ENCODE measurements at regions not wholly inside any gene's neighbourhood (a gene's known extent, or its start where the extent isn't known, plus 50 kb on each side); places are given as distances from the start of the nearest gene placed in this dataset.

DNA sequence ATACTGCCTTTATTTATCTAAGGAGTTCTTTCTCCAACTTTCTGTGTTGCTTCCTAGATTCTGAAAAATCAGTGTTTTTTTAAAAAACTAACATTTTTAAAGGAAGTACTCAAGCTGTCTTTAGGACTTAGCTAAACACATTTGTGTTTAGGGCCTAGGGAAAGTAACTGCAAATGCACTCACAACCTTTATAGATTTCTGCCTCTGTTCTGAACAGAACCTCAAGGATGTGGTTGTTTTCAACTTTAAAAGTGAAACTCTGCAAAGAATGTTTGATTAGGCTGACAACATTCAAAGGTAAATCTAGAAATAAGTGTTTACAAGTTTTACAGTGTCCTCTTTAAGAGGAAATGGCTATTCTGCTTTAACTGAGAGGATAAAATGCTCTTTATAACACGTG, 55.4 kb upstream of the CNTN5 start:
- no peaks in the 10 kb centered on the region for H3K9me1 ChIP-seq (replicated peaks; ENCODE audit: control insufficient read depth, extremely low read depth, insufficient read depth, low read length)
- H3K36me3 ChIP-seq (ENCODE audit: control insufficient read depth in 2 of 2, extremely low read depth in 1 of 2, insufficient read depth in 2 of 2, low read length in 2 of 2), result no peaks in the 10 kb centered on the region
- no peak overlapping the region for H3K4me2 ChIP-seq (ENCODE audit: insufficient read depth, low read length)
- H3K27ac ChIP-seq (ENCODE audit: insufficient read depth, low read depth, low read length), result no peak overlapping the region
- FAIRE-seq, result no peak
- H4K20me1 ChIP-seq (replicated peaks; ENCODE audit: control insufficient read depth, extremely low read depth, insufficient read depth, low read length), result no peaks in the 10 kb centered on the region
- ChIA-PET CTCF (no interaction called here), POLR2A (no interaction called here)
- TF ChIP-seq MYC (IDR thresholded peaks at IDR 0.05; ENCODE audit: low read depth, low read length) (no peak), CTCF (IDR thresholded peaks at IDR 0.05; ENCODE audit: extremely low read depth in 1 of 2, insufficient read depth in 1 of 2, low read depth in 1 of 2, low read length in 2 of 2) (no peak), EZH2 (IDR thresholded peaks at IDR 0.05; ENCODE audit: borderline replicate concordance, low read depth, low read length, severe bottlenecking) (no peak), FOS (IDR thresholded peaks at IDR 0.05; ENCODE audit: borderline replicate concordance, insufficient read depth, low read length) (no peak), POLR2AphosphoS5 (IDR thresholded peaks at IDR 0.05; ENCODE audit: insufficient read depth, low read depth, low read length) (no peak), POLR2A (IDR thresholded peaks at IDR 0.05; ENCODE audit: low read depth, low read length) (no peak), JUN (IDR thresholded peaks at IDR 0.05; ENCODE audit: borderline replicate concordance, insufficient read depth, insufficient read length, low read depth) (no peak), GATA2 (IDR thresholded peaks at IDR 0.05; ENCODE audit: insufficient read depth, insufficient read length, low read depth, low read length) (no peak), MAX (IDR thresholded peaks at IDR 0.05; ENCODE audit: insufficient read depth, insufficient read length) (no peak)
- no peak for DNase-seq (ENCODE audit: low read depth, low spot score)
- H3K4me3 ChIP-seq (replicated peaks in 1 of 3; ENCODE audit: insufficient read depth in 1 of 3, low read depth in 1 of 3, low read length in 3 of 3), result no peak overlapping the region
- H2AFZ ChIP-seq (ENCODE audit: low read depth, low read length), result no peak overlapping the region
- H3K9ac ChIP-seq (replicated peaks; ENCODE audit: extremely low read depth, insufficient read depth, low read length), result no peak overlapping the region
- no peaks in the 10 kb centered on the region for H3K27me3 ChIP-seq (ENCODE audit: control insufficient read depth in 2 of 2, insufficient read depth in 2 of 2, low read length in 2 of 2)
- BruUV-seq (replicated peaks), result no TSS peak
- H3K4me1 ChIP-seq (ENCODE audit: control insufficient read depth, extremely low read depth, insufficient read depth, low read length), result no peaks in the 10 kb centered on the region
- dilution Hi-C loops (cut with MboI; ENCODE audit: extremely low pct_ligation_motif_present, low sequenced_read_pairs), result no loop called here
- peaks cover 2% of the 10 kb centered on the region for H3K9me3 ChIP-seq (replicated peaks; ENCODE audit: control insufficient read depth, insufficient read depth, low read length)
- intact Hi-C loops (cut with micrococcal nuclease), result no loop called here
- H3K79me2 ChIP-seq (ENCODE audit: control insufficient read depth, insufficient read depth, low read length), result no peaks in the 10 kb centered on the region

Measured in endothelial cell of umbilical vein (primary cell).